Neutrophil (primary cell): ENCODE measurements at regions not wholly inside any gene's neighbourhood (a gene's known extent, or its start where the extent isn't known, plus 50 kb on each side); places are given as distances from the start of the nearest gene placed in this dataset.

Experiments used
- H3K27ac ChIP-seq: fragments of 200-600 bp; sonication (generic); 2 replicates; pipeline ENCODE4 v1.5.1; 2016; ENCODE audit warnings: mild to moderate bottlenecking, moderate library complexity
- H3K27me3 ChIP-seq: fragments of 200-600 bp; sonication (generic); 2 replicates; pipeline ENCODE4 v1.6.0; 2016; ENCODE audit warnings: mild to moderate bottlenecking
- H3K36me3 ChIP-seq: fragments of 200-600 bp; sonication (generic); 2 replicates; pipeline ENCODE4 v1.5.1; 2017
- H3K4me1 ChIP-seq, 2 experiments: fragments of 200-600 bp in 1 of 2; sonication (generic) in 1 of 2; 1 replicate in 1 of 2; 2 replicates in 1 of 2; pipeline versions ENCODE4 v1.5.1 to v1.6.1; 2013 to 2016; ENCODE audit warnings: low read depth in 1 of 2, low read length in 1 of 2, mild to moderate bottlenecking in 1 of 2, moderate library complexity in 1 of 2; ENCODE audit not compliant: control insufficient read depth in 1 of 2, insufficient read depth in 1 of 2
- H3K4me3 ChIP-seq, 2 experiments: fragments of 200-600 bp in 1 of 2; sonication (generic) in 1 of 2; 1 replicate in 1 of 2; 2 replicates in 1 of 2; pipeline ENCODE4 v1.5.1; 2013 to 2016; ENCODE audit warnings: low read depth in 1 of 2, low read length in 1 of 2, mild to moderate bottlenecking in 1 of 2, moderate library complexity in 1 of 2
- H3K9me3 ChIP-seq: fragments of 200-600 bp; sonication (generic); 2 replicates; pipeline ENCODE4 v1.5.1; 2016
- TF ChIP-seq, protein P1 (sequence below): fragments of 200-600 bp; sonication (generic); IDR thresholded peaks from 2 replicates; pipeline ENCODE4 v1.5.1; 2016; ENCODE audit warnings: antibody characterized with exemption

DNA sequence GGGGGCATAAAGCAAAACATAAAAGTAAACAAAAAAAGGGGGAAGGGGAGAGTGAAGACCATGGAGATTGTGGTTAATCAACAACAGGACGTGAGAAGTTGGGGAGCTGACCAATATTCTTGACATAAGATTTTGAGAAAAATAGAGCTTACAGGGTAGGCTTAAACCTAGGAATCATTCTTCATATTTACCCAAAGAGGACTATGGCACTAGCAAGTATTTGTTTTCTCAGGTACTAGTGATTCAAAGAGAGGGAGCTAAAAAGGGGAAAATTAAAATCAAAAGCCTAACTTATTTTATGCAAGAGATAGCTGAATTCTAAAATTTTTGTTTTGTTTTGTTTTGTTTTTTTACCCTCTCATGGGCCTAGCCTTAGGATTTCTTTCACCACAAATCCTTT, 427.5 kb downstream of the PIK3R1 start:
- no peak overlapping the region for H3K27ac ChIP-seq
- H3K4me1 ChIP-seq: no peaks in the 10 kb centered on the region
- no peaks in the 10 kb centered on the region for H3K9me3 ChIP-seq
- H3K27me3 ChIP-seq: no peaks in the 10 kb centered on the region
- TF ChIP-seq, protein P1, sequence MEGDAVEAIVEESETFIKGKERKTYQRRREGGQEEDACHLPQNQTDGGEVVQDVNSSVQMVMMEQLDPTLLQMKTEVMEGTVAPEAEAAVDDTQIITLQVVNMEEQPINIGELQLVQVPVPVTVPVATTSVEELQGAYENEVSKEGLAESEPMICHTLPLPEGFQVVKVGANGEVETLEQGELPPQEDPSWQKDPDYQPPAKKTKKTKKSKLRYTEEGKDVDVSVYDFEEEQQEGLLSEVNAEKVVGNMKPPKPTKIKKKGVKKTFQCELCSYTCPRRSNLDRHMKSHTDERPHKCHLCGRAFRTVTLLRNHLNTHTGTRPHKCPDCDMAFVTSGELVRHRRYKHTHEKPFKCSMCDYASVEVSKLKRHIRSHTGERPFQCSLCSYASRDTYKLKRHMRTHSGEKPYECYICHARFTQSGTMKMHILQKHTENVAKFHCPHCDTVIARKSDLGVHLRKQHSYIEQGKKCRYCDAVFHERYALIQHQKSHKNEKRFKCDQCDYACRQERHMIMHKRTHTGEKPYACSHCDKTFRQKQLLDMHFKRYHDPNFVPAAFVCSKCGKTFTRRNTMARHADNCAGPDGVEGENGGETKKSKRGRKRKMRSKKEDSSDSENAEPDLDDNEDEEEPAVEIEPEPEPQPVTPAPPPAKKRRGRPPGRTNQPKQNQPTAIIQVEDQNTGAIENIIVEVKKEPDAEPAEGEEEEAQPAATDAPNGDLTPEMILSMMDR: no peak
- H3K4me3 ChIP-seq: no peak overlapping the region
- H3K36me3 ChIP-seq: no peaks in the 10 kb centered on the region

DNA sequence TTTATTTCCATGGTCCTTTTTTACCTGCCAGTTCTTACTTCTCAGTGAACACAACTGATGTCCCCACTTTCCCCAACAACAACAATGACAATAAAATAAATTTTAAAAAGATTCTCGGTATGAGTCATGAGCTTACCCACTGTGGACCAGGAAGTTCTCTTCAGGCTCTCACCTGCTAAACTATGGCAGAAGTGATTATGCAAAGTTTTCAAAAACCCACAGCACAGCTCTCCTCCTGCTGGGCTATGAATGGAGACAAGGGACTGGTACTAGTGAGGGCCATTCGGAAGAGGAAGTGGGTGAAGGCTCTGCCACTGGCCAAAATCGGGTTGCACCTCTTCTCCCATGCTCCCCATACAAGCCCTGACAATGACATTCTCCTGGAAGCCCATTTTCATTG, 429.4 kb downstream of the PIK3R1 start:
- Histone ChIP-seq H3K36me3 (no peaks in the 10 kb centered on the region), H3K4me1 (no peaks in the 10 kb centered on the region), H3K27me3 (no peaks in the 10 kb centered on the region), H3K4me3 (no peak overlapping the region), H3K27ac (no peak overlapping the region), H3K9me3 (no peaks in the 10 kb centered on the region)
- TF ChIP-seq, protein P1: no peak

DNA sequence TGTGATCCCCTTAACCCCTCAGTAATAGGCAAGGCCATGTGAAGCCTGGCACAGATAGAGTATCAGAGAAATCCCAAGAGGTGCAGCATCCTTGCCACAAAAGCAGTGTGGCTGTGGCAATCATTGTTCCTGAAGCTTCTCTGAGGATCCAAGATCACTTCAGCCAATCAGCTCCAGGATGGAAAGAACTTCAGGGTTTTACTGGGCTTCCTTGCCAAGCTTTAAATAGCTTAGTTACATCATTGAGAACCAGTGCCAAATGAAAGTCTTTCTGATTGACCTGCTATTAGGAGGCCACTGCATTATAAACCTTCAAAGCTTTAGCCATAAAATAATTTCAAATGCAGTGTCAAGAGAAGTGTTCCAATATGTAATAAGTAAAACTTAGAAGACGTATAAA, 430.6 kb downstream of the PIK3R1 start:
- no peaks in the 10 kb centered on the region for H3K27me3 ChIP-seq
- TF ChIP-seq, protein P1: no peak
- H3K36me3 ChIP-seq: no peaks in the 10 kb centered on the region
- H3K4me3 ChIP-seq: no peak overlapping the region
- H3K27ac ChIP-seq: no peak overlapping the region
- no peaks in the 10 kb centered on the region for H3K9me3 ChIP-seq
- H3K4me1 ChIP-seq: no peaks in the 10 kb centered on the region

DNA sequence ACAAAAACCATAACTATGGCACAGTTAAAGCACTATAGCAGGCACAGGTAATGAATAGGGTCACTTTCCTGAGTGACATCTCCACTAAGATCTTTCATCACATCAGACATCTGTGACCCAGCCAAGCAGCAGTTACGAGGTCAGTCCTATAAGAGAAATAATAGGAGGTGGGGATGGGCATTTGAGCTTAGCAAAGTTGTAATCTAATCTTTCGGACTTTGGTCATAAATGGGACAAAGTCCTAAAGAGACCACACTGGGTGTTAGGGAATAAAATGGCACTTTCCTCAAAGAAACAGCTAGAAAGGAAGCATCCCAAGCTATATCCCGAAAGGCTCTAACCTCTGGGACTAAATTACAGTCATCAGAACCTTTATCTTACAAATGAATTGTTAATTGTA, 432.2 kb downstream of the PIK3R1 start:
- TF ChIP-seq, protein P1: no peak
- Histone ChIP-seq H3K9me3 (no peaks in the 10 kb centered on the region), H3K27ac (no peak overlapping the region)

DNA sequence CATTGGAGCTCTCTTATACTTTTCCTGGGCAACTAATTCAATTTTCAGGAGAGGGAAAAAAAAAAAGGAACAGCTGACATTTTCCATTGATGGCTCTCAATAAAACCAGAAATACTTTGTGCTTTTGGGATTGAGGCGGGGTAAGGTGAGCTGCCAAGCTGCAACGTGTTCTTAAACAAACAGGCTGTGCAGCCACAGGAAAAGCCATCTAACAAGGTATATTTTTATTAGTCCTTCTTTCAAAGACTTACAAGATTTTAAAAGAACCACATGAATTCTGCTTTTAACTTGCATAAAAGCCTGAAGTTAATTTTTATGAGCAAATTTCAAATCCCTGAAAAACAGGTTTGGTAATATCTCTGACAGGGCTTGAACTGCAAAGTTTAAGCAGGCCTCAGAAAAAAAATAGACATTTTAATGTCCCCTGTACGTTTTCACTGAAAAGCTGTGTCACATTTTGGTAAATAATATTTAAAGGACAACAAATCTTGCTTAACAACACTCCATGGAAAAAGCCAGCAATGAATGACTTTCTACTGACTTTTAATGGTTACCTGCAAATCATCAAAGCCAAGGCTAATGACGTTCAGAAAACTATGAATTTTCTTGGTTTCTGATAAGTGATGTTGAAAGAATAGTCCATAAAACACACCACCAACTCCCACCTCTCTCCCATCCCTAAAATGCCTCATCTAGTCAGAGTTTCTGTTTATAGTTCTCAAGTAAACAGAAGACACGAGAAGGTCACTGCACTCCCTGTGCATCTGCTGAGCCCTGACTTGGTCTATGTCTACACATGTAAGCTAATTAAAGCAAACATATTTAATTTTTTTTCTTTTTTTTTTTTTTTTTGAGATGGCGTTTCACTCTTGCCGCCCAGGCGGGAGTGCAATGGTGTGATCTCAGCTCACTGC, 433.6 kb downstream of the PIK3R1 start:
- Histone ChIP-seq H3K36me3 (no peaks in the 10 kb centered on the region), H3K27me3 (no peaks in the 10 kb centered on the region), H3K4me1 (no peaks in the 10 kb centered on the region), H3K27ac (no peak overlapping the region), H3K4me3 (no peak overlapping the region), H3K9me3 (no peaks in the 10 kb centered on the region)
- TF ChIP-seq, protein P1: no peak

More for the DNA sequence above, 432.2 kb downstream of the PIK3R1 start:
- Histone ChIP-seq H3K4me1 (no peaks in the 10 kb centered on the region), H3K4me3 (no peak overlapping the region), H3K36me3 (no peaks in the 10 kb centered on the region), H3K27me3 (no peaks in the 10 kb centered on the region)
